ENCODE measurements at regions not wholly inside any gene's neighbourhood (a gene's known extent, or its start where the extent isn't known, plus 50 kb on each side); places are given as distances from the start of the nearest gene placed in this dataset.

GRCh38 chr1:38268226-38268625, 221.6 kb upstream of the POU3F1 start:
- no peaks in the 10 kb centered on the region for H3F3A ChIP-seq (ENCODE audit: insufficient read depth, low read length, poor library complexity, severe bottlenecking)
- H3K9me3 ChIP-seq (ENCODE audit: low read length), result no peaks in the 10 kb centered on the region
- H3K36me3 ChIP-seq (ENCODE audit: insufficient read depth, low read length), result no peaks in the 10 kb centered on the region
- no peaks in the 10 kb centered on the region for H3K9me2 ChIP-seq (ENCODE audit: insufficient read depth, low read length)
- H3K27me3 ChIP-seq (ENCODE audit: insufficient read depth, low read depth, low read length), result no peaks in the 10 kb centered on the region
- H3K27ac ChIP-seq (ENCODE audit: low read length), result no peak overlapping the region
- no peaks in the 10 kb centered on the region for H4K20me1 ChIP-seq (ENCODE audit: insufficient read depth)
- no peaks in the 10 kb centered on the region for H3K79me2 ChIP-seq (replicated peaks; ENCODE audit: insufficient read depth, low read length)
- H3K4me2 ChIP-seq (ENCODE audit: low read length), result no peak overlapping the region
- no peak for TF ChIP-seq RAD21 (conservative IDR thresholded peaks at IDR 0.05)
- TF ChIP-seq EP300 (conservative IDR thresholded peaks at IDR 0.05; ENCODE audit: poor library complexity, severe bottlenecking), result no peak
- no peak overlapping the region for H3K4me3 ChIP-seq (ENCODE audit: low read length)
- no peak overlapping the region for H2AFZ ChIP-seq (ENCODE audit: low read depth, low read length)
- no peak overlapping the region for H3K9ac ChIP-seq (ENCODE audit: low read length)

- H3K79me2 ChIP-seq (replicated peaks; ENCODE audit: insufficient read depth, low read length), result no peaks in the 10 kb centered on the region
- H3K9ac ChIP-seq (ENCODE audit: low read length), result no peak overlapping the region
- no peaks in the 10 kb centered on the region for H4K20me1 ChIP-seq (ENCODE audit: insufficient read depth)
- no peaks in the 10 kb centered on the region for H3K36me3 ChIP-seq (ENCODE audit: insufficient read depth, low read length)
- no peaks in the 10 kb centered on the region for H3K9me2 ChIP-seq (ENCODE audit: insufficient read depth, low read length)
- H3K27me3 ChIP-seq (ENCODE audit: insufficient read depth, low read depth, low read length), result no peaks in the 10 kb centered on the region
- H3K4me2 ChIP-seq (ENCODE audit: low read length), result no peak overlapping the region
- no peak overlapping the region for H3K4me3 ChIP-seq (ENCODE audit: low read length)
- H3K9me3 ChIP-seq (ENCODE audit: low read length), result no peaks in the 10 kb centered on the region
- H2AFZ ChIP-seq (ENCODE audit: low read depth, low read length), result no peak overlapping the region
- H3F3A ChIP-seq (ENCODE audit: insufficient read depth, low read length, poor library complexity, severe bottlenecking), result no peaks in the 10 kb centered on the region
- TF ChIP-seq, protein P1, sequence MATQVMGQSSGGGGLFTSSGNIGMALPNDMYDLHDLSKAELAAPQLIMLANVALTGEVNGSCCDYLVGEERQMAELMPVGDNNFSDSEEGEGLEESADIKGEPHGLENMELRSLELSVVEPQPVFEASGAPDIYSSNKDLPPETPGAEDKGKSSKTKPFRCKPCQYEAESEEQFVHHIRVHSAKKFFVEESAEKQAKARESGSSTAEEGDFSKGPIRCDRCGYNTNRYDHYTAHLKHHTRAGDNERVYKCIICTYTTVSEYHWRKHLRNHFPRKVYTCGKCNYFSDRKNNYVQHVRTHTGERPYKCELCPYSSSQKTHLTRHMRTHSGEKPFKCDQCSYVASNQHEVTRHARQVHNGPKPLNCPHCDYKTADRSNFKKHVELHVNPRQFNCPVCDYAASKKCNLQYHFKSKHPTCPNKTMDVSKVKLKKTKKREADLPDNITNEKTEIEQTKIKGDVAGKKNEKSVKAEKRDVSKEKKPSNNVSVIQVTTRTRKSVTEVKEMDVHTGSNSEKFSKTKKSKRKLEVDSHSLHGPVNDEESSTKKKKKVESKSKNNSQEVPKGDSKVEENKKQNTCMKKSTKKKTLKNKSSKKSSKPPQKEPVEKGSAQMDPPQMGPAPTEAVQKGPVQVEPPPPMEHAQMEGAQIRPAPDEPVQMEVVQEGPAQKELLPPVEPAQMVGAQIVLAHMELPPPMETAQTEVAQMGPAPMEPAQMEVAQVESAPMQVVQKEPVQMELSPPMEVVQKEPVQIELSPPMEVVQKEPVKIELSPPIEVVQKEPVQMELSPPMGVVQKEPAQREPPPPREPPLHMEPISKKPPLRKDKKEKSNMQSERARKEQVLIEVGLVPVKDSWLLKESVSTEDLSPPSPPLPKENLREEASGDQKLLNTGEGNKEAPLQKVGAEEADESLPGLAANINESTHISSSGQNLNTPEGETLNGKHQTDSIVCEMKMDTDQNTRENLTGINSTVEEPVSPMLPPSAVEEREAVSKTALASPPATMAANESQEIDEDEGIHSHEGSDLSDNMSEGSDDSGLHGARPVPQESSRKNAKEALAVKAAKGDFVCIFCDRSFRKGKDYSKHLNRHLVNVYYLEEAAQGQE (IDR thresholded peaks at IDR 0.05; ENCODE audit: borderline replicate concordance), result no peak
- TF ChIP-seq MXI1 (conservative IDR thresholded peaks at IDR 0.05; ENCODE audit: poor library complexity, severe bottlenecking) (no peak), EZH2 (IDR thresholded peaks at IDR 0.05; ENCODE audit: borderline replicate concordance, insufficient read depth, low read length, poor library complexity, severe bottlenecking) (no peak), POLR2AphosphoS5 (IDR thresholded peaks at IDR 0.05) (no peak), CTCF (IDR thresholded peaks at IDR 0.05; ENCODE audit: poor library complexity, severe bottlenecking) (no peak), SMC3 (conservative IDR thresholded peaks at IDR 0.05; ENCODE audit: poor library complexity) (no peak), EP300 (conservative IDR thresholded peaks at IDR 0.05; ENCODE audit: poor library complexity, severe bottlenecking) (no peak), RAD21 (conservative IDR thresholded peaks at IDR 0.05) (no peak), TAF1 (IDR thresholded peaks at IDR 0.05; ENCODE audit: low read depth) (no peak)
- no peak overlapping the region for H3K27ac ChIP-seq (ENCODE audit: low read length)
These were observed 220.7 kb upstream of the POU3F1 start for GRCh38 chr1:38267037-38268036.

Measured in neural cell (in vitro differentiated cells).